A549 (cell line): ENCODE measurements at regions not wholly inside any gene's neighbourhood (a gene's known extent, or its start where the extent isn't known, plus 50 kb on each side); places are given as distances from the start of the nearest gene placed in this dataset.

Experiments
- ATAC-seq, 2 experiments: fragments of 200-7000 bp in 1 of 2; fragments of >200 bp in 1 of 2; cut with Nextera tagmentation in 1 of 2; cut with Tn5 transposase in 1 of 2; 3 replicates each; pipeline versions ENCODE4 v1.8.0 to v1.9.1; 2018 to 2020; ENCODE audit warnings: mild to moderate bottlenecking in 1 of 2, moderate library complexity in 1 of 2
- CTCF ChIA-PET: fragments of 300-600 bp; sonication (Branson Sonifier 250); formaldehyde crosslinking; extraction: SDS; loops from one replicate; lab custom pipeline; 2021; ENCODE audit warnings: antibody characterized with exemption, inconsistent platforms; lab: Yijun Ruan, JAX
- POLR2A ChIA-PET: fragments of 350-600 bp; formaldehyde crosslinking; extraction: SDS; loops from one replicate; lab custom pipeline; 2021; ENCODE audit warnings: antibody characterized with exemption, inconsistent platforms; lab: Yijun Ruan, JAX
- DNase-seq, 2 experiments: peaks; one replicate each; pipeline versions ENCODE4 v3.0.0 to v3.0.0-alpha.2; 2011 to 2016; ENCODE audit warnings: low read depth in 1 of 2, low spot score in 1 of 2
- FAIRE-seq: peaks from 2 replicates; lab custom pipeline; 2011; peaks lifted over from hg19 to GRCh38; lab: Jason Lieb, UNC
- H3K27ac ChIP-seq, 2 experiments: fragments of >200 bp; sonication (Bioruptor Twin); formaldehyde crosslinking; 3 replicates each; pipeline ENCODE4 v1.5.1; 2016 to 2017
- H3K4me1 ChIP-seq: fragments of >200 bp; sonication (Bioruptor Twin); formaldehyde crosslinking; 3 replicates; pipeline ENCODE4 v1.6.1; 2016
- H3K4me2 ChIP-seq: fragments of >200 bp; sonication (Bioruptor Twin); formaldehyde crosslinking; 3 replicates; pipeline ENCODE4 v1.6.1; 2016
- H3K4me3 ChIP-seq: fragments of >200 bp; sonication (Bioruptor Twin); formaldehyde crosslinking; 3 replicates; pipeline ENCODE4 v1.5.1; 2016
- H3K9me3 ChIP-seq: fragments of >200 bp; sonication (Bioruptor Twin); formaldehyde crosslinking; 3 replicates; pipeline ENCODE4 v1.6.1; 2016
- CBX2 ChIP-seq: fragments of 200-600 bp; sonication (generic); IDR thresholded peaks from 2 replicates; pipeline ENCODE4 v1.6.1; 2016; ENCODE audit warnings: low read depth, mild to moderate bottlenecking, borderline replicate concordance
- CHD4 ChIP-seq: fragments of 200-600 bp; sonication (generic); IDR thresholded peaks from 2 replicates; pipeline ENCODE4 v1.6.1; 2016; ENCODE audit warnings: antibody characterized with exemption, mild to moderate bottlenecking, borderline replicate concordance
- ESRRA ChIP-seq: fragments of 150-350 bp; IDR thresholded peaks from 2 replicates; pipeline ENCODE4 v1.6.1; 2014; ENCODE audit warnings: mild to moderate bottlenecking, low read length, borderline replicate concordance
- FOSB ChIP-seq: fragments of 250-450 bp; sonication (Bioruptor Pico); IDR thresholded peaks from 2 replicates; pipeline ENCODE4 v1.5.0; 2020; ENCODE audit warnings: mild to moderate bottlenecking, moderate library complexity
- GATA3 ChIP-seq: IDR thresholded peaks from 2 replicates; pipeline ENCODE4 v1.6.1; 2012; ENCODE audit warnings: borderline replicate concordance
- HDAC2 ChIP-seq: fragments of 200-600 bp; sonication (generic); IDR thresholded peaks from 2 replicates; pipeline ENCODE4 v1.6.1; 2016
- HMGXB4 ChIP-seq: fragments of 250-450 bp; sonication (Bioruptor Pico); IDR thresholded peaks from 2 replicates; pipeline ENCODE4 v1.5.0; 2021; ENCODE audit warnings: mild to moderate bottlenecking, moderate library complexity, borderline replicate concordance
- JUN ChIP-seq, 2 experiments: fragments of >200 bp; sonication (Bioruptor Twin); formaldehyde crosslinking; IDR thresholded peaks; 2 replicates in 1 of 2; 3 replicates in 1 of 2; pipeline ENCODE4 v1.6.1; 2016 to 2017
- KDM5A ChIP-seq: fragments of 200-600 bp; sonication (generic); IDR thresholded peaks from 2 replicates; pipeline ENCODE4 v1.6.1; 2016; ENCODE audit warnings: antibody characterized with exemption, mild to moderate bottlenecking
- MYC ChIP-seq: IDR thresholded peaks from 2 replicates; pipeline ENCODE4 v1.6.1; 2012; ENCODE audit warnings: mild to moderate bottlenecking, inconsistent platforms, low read length, improper control_type of control experiment, borderline replicate concordance
- NFE2L2 ChIP-seq: fragments of 150-350 bp; conservative IDR thresholded peaks from 2 replicates; pipeline ENCODE4 v1.6.1; 2014; ENCODE audit warnings: low read length
- NPAS2 ChIP-seq: fragments of 250-450 bp; sonication (Bioruptor Pico); IDR thresholded peaks from 2 replicates; pipeline ENCODE4 v1.8.0; 2022; ENCODE audit warnings: mild to moderate bottlenecking, moderate library complexity, borderline replicate concordance
- NR3C1 ChIP-seq: fragments of >200 bp; sonication (Bioruptor Twin); formaldehyde crosslinking; IDR thresholded peaks from 3 replicates; pipeline ENCODE4 v1.6.1; 2017
- PBX3 ChIP-seq: IDR thresholded peaks from 2 replicates; pipeline ENCODE4 v1.6.1; 2012
- POLR2AphosphoS2 ChIP-seq: conservative IDR thresholded peaks from 2 replicates; pipeline ENCODE4 v1.6.1; 2012; ENCODE audit warnings: low read length, improper control_type of control experiment, inconsistent platforms
- RARB ChIP-seq: fragments of 250-450 bp; sonication (Bioruptor Pico); IDR thresholded peaks from 2 replicates; pipeline ENCODE4 v1.8.0; 2021; ENCODE audit warnings: mild to moderate bottlenecking, moderate library complexity
- REST ChIP-seq: fragments of 200-600 bp; sonication (generic); IDR thresholded peaks from 2 replicates; pipeline ENCODE4 v1.6.1; 2016; ENCODE audit warnings: antibody characterized with exemption, mild to moderate bottlenecking, moderate library complexity
- RFX5 ChIP-seq: fragments of 450-650 bp; IDR thresholded peaks from 2 replicates; pipeline ENCODE4 v1.7.1; 2014; ENCODE audit warnings: antibody characterized with exemption, mild to moderate bottlenecking, moderate library complexity
- SREBF2 ChIP-seq: fragments of 450-650 bp; IDR thresholded peaks from 2 replicates; pipeline ENCODE4 v1.6.1; 2014; ENCODE audit warnings: mild to moderate bottlenecking, moderate library complexity
- TP53 ChIP-seq: fragments of 250-450 bp; sonication (Bioruptor Pico); IDR thresholded peaks from 2 replicates; pipeline ENCODE4 v1.5.0; 2021; ENCODE audit warnings: mild to moderate bottlenecking, moderate library complexity
- USF2 ChIP-seq: fragments of 450-650 bp; IDR thresholded peaks from 2 replicates; pipeline ENCODE4 v1.6.1; 2014; ENCODE audit warnings: antibody characterized with exemption
- ZFP36 ChIP-seq: fragments of 450-650 bp; IDR thresholded peaks from 2 replicates; pipeline ENCODE4 v1.6.1; 2014; ENCODE audit warnings: borderline replicate concordance; ENCODE audit not compliant: partially characterized antibody
- WGBS: methylation state at CpG from one replicate; pipeline ENCODE4 v1.1.6; 2017; ENCODE audit errors: missing lambda C conversion rate; 5-methylcytosine and 5-hydroxymethylcytosine counted together

- WGBS = 47% methylated on average over 3 of the region's 3 CpGs
- TF ChIP-seq TP53 (no peak), KDM5A (no peak), ESRRA (no peak), SREBF2 (no peak), POLR2AphosphoS2 (no peak), MYC (no peak), JUN (IDR thresholded peaks at IDR 0.05) (no peak), CBX2 (no peak), REST (no peak), HMGXB4 (no peak), CHD4 (no peak), PBX3 (no peak), FOSB (CRISPR knock-in tag) (no peak), NFE2L2 (no peak), USF2 (no peak), NR3C1 (no peak), ZFP36 (no peak)
- no peaks in the 10 kb centered on the region for H3K9me3 ChIP-seq
- POLR2A ChIA-PET = no interaction called here
- FAIRE-seq (no peak), ATAC-seq (no peak), DNase-seq (no peak)
- CTCF ChIA-PET = interaction anchor here (1.2 to 1.3 kb wide), 2 partner anchors 9 to 51 kb away, joined by 3 read pairs; no protein-coding TSS in a partner anchor
- H3K27ac ChIP-seq = no peak overlapping the region
- H3K4me1 ChIP-seq = no peaks in the 10 kb centered on the region
- no peak overlapping the region for H3K4me2 ChIP-seq
- H3K4me3 ChIP-seq = no peak overlapping the region
These were observed 434.4 kb upstream of the PDE3A start for GRCh38 chr12:19933924-19934323.

GRCh38 chr12:19937161-19937560 is 431.2 kb upstream of the PDE3A start:
- CTCF ChIA-PET = no interaction called here

More at GRCh38 chr12:19937161-19937560, 431.2 kb upstream of the PDE3A start:
- POLR2A ChIA-PET = no interaction called here
- no peak overlapping the region for H3K27ac ChIP-seq
- no peaks in the 10 kb centered on the region for H3K9me3 ChIP-seq
- DNase-seq = no peak
- ATAC-seq = no peak
- H3K4me2 ChIP-seq = no peak overlapping the region
- WGBS = 72% methylated on average over 6 of the region's 6 CpGs
- no peaks in the 10 kb centered on the region for H3K4me1 ChIP-seq
- H3K4me3 ChIP-seq = no peak overlapping the region
- no peak for FAIRE-seq
- TF ChIP-seq RFX5 = no peak
- no peak for TF ChIP-seq TP53
- TF ChIP-seq CHD4 = no peak
- TF ChIP-seq JUN (IDR thresholded peaks at IDR 0.05) = no peak
- no peak for TF ChIP-seq HDAC2
- TF ChIP-seq RARB (CRISPR knock-in tag) = no peak
- TF ChIP-seq ZFP36 = no peak
- TF ChIP-seq GATA3 = no peak
- no peak for TF ChIP-seq NPAS2 (CRISPR knock-in tag)
- TF ChIP-seq, all 56 proteins: peak for 0
